ENCODE measurements at regions not wholly inside any gene's neighbourhood (a gene's known extent, or its start where the extent isn't known, plus 50 kb on each side); places are given as distances from the start of the nearest gene placed in this dataset.

DNA sequence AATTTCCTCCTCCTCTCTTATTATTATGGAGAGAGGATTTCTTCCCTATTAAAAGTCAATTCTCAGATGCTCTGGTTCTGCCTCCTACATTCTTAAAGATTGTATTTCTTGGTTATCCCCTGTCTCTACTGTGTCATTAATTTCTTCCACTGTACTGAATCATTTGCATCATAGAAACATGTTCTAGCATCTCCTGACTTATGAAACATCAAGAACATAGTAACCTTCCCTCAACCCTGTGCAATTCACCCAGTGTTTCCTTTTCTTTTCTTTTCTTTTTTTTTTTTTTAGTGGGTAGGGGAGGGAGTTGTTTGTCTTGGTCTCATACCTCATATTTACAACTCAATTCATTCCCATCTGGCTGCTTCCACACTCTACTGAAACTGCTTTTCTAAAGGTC, 288.0 kb upstream of the PLET1 start:
- Histone ChIP-seq H3K27ac (ENCODE audit: low read depth in 1 of 3, low read length in 2 of 3) (no peak overlapping the region), H3K4me3 (ENCODE audit: low read depth in 1 of 3, low read length in 3 of 3) (no peak overlapping the region), H3K9me3 (ENCODE audit: control insufficient read depth in 2 of 2, insufficient read depth in 1 of 2, low read depth in 1 of 2, low read length in 1 of 2) (no peaks in the 10 kb centered on the region), H3K4me1 (ENCODE audit: control insufficient read depth in 3 of 3, insufficient read depth in 2 of 3, low read depth in 1 of 3, low read length in 2 of 3) (no peaks in the 10 kb centered on the region), H3K36me3 (ENCODE audit: control insufficient read depth in 3 of 3, insufficient read depth in 2 of 3, low read depth in 1 of 3, low read length in 3 of 3) (no peaks in the 10 kb centered on the region), H3K27me3 (ENCODE audit: control insufficient read depth in 3 of 3, insufficient read depth in 3 of 3, low read length in 3 of 3) (peaks cover 0 to 3% (median 0%) of the 10 kb centered on the region in 3 donors)
- FAIRE-seq = no peak
- no peak for DNase-seq

DNA sequence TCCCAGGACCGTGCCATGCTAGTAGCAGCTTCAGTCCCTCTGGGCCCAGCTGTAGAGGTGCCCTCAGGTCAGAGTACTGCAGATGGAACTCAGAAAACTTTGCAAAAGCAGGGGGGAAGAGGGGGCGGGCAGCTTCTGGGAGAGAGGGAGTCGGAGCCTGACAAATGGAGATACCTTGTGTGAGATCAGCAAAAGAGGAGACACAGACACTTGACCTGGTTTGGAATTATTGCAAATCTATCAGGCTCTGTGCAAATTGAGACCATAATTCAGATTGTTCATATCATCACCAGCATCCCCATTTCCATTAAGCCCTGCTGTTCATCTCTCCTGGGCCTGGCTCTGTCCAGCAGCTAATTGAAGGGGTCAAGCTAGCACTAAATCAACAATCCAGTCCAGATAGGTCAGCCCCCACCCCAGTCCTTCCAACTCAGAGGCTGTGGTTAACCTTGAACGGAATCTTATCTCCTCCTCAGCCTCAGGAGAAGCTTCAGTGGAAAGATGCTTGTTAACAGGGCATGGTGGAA, 292.6 kb upstream of the PLET1 start:
- peaks cover 0 to under 1% (median 0%) of the 10 kb centered on the region in 3 donors for H3K27me3 ChIP-seq (ENCODE audit: control insufficient read depth in 3 of 3, insufficient read depth in 3 of 3, low read length in 3 of 3)
- no peaks in the 10 kb centered on the region for H3K4me1 ChIP-seq (ENCODE audit: control insufficient read depth in 3 of 3, insufficient read depth in 2 of 3, low read depth in 1 of 3, low read length in 2 of 3)
- H3K4me3 ChIP-seq (ENCODE audit: low read depth in 1 of 3, low read length in 3 of 3) = no peak overlapping the region
- 78 to 93% (median 92%) methylated on average over 4 of the region's 4 CpGs for whole genome bisulfite sequencing, 3 donors
- H3K27ac ChIP-seq (ENCODE audit: low read depth in 1 of 3, low read length in 2 of 3) = no peak overlapping the region
- H3K9me3 ChIP-seq (ENCODE audit: control insufficient read depth in 2 of 2, insufficient read depth in 1 of 2, low read depth in 1 of 2, low read length in 1 of 2) = no peaks in the 10 kb centered on the region
- DNase-seq = no peak
- no peak for FAIRE-seq
- no peaks in the 10 kb centered on the region for H3K36me3 ChIP-seq (ENCODE audit: control insufficient read depth in 3 of 3, insufficient read depth in 2 of 3, low read depth in 1 of 3, low read length in 3 of 3)

DNA sequence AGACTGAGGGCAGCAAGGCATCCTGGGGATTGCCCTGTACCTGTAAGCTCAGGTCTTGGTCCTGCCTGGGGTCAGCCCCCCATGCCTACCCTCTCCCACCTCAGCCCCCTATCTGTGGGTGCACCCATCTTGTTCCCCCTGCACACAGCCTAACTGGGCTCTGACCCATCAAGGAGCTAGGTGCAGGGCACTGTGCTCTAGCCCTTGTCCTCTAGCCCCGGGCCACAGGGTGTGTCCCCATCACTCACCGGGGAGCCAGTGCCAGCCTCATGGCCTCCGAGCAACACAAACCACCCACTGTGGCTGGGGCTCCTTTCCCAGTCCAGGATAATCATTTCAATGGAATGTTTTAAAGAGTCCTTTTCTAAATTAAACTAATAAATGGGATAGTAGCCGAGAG, 293.9 kb upstream of the PLET1 start:
- H3K4me1 ChIP-seq (ENCODE audit: control insufficient read depth in 3 of 3, insufficient read depth in 2 of 3, low read depth in 1 of 3, low read length in 2 of 3) = no peaks in the 10 kb centered on the region
- H3K4me3 ChIP-seq (ENCODE audit: low read depth in 1 of 3, low read length in 3 of 3) = no peak overlapping the region
- WGBS, 3 donors = 58 to 81% (median 66%) methylated on average over 4 of the region's 4 CpGs
- DNase-seq = no peak
- H3K27me3 ChIP-seq (ENCODE audit: control insufficient read depth in 3 of 3, insufficient read depth in 3 of 3, low read length in 3 of 3) = no peaks in the 10 kb centered on the region
- H3K27ac ChIP-seq (ENCODE audit: low read depth in 1 of 3, low read length in 2 of 3) = no peak overlapping the region
- H3K9me3 ChIP-seq (ENCODE audit: control insufficient read depth in 2 of 2, insufficient read depth in 1 of 2, low read depth in 1 of 2, low read length in 1 of 2) = no peaks in the 10 kb centered on the region
- H3K36me3 ChIP-seq (ENCODE audit: control insufficient read depth in 3 of 3, insufficient read depth in 2 of 3, low read depth in 1 of 3, low read length in 3 of 3) = no peaks in the 10 kb centered on the region
- no peak for FAIRE-seq

DNA sequence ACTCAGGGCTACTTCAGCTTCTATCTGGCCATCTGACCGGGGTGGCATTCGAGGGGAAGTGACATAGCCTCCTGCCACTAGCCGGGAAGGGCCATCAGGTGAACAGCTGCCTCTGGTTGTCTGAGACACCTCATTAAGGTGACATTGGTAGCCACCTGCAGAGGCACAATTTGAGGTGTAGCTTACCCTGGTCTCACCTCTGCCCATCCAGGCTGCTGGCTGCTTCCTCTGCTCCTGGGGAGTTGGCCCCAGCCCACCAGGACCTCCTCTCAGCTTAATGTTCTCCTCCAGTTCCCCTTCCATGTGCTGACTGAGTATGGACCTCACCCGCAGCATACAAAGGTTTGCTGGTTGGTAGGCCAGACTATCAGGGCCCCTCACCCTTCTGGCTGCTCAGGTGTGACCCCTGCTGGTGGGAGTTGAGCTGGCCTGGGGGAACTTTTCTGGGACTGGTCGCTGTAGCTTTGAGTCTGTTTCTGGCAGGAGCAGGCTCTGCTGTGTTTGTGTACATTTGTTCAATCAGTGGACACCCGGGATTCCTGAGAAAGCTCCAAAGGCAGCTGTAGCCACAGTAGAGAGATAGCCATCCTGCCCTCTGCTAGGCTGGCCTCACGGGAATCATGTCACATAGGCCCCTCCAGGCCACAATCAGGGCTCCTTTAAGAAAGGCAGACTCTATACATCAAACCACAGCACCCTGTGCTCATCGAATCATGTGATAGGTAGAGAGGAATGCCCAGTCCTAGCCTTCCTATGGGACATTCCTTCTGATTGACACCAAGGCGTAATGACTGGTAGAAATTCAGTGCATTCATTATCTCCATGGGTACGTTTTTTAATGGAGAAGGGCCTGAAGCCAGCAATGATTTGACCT, 295.1 kb upstream of the PLET1 start:
- H3K9me3 ChIP-seq (ENCODE audit: control insufficient read depth in 2 of 2, insufficient read depth in 1 of 2, low read depth in 1 of 2, low read length in 1 of 2) = no peaks in the 10 kb centered on the region
- H3K27ac ChIP-seq (ENCODE audit: low read depth in 1 of 3, low read length in 2 of 3) = no peak overlapping the region
- no peaks in the 10 kb centered on the region for H3K36me3 ChIP-seq (ENCODE audit: control insufficient read depth in 3 of 3, insufficient read depth in 2 of 3, low read depth in 1 of 3, low read length in 3 of 3)
- no peak for FAIRE-seq
- 52 to 60% (median 53%) methylated on average over 10 of the region's 10 CpGs for WGBS, 3 donors
- DNase-seq = peak; percentile 57 to 70
- H3K4me1 ChIP-seq (ENCODE audit: control insufficient read depth in 3 of 3, insufficient read depth in 2 of 3, low read depth in 1 of 3, low read length in 2 of 3) = no peaks in the 10 kb centered on the region
- H3K4me3 ChIP-seq (ENCODE audit: low read depth in 1 of 3, low read length in 3 of 3) = no peak overlapping the region
- no peaks in the 10 kb centered on the region for H3K27me3 ChIP-seq (ENCODE audit: control insufficient read depth in 3 of 3, insufficient read depth in 3 of 3, low read length in 3 of 3)

DNA sequence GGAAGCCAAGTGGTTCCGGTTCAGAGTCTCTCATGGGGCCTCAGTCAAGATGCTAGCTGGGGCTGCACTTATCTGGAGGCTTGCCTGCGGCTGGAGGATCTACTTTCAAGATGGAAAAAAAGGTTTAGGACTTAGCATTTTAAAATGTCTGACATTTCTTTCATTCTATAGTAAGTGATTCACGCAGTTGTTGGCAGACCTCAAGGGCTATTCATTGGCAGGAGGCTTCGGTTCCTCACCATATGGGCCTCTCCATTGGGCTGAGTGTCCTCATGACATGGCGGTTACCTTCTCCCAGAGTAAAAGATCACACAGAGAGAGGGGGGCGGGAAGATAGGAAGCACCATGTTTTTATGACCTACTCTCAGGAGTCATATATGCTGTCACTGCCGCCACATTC, 298.0 kb upstream of the PLET1 start:
- Histone ChIP-seq H3K4me3 (ENCODE audit: low read depth in 1 of 3, low read length in 3 of 3) (no peak overlapping the region), H3K36me3 (ENCODE audit: control insufficient read depth in 3 of 3, insufficient read depth in 2 of 3, low read depth in 1 of 3, low read length in 3 of 3) (no peaks in the 10 kb centered on the region), H3K27me3 (ENCODE audit: control insufficient read depth in 3 of 3, insufficient read depth in 3 of 3, low read length in 3 of 3) (no peaks in the 10 kb centered on the region), H3K9me3 (ENCODE audit: control insufficient read depth in 2 of 2, insufficient read depth in 1 of 2, low read depth in 1 of 2, low read length in 1 of 2) (no peaks in the 10 kb centered on the region), H3K27ac (ENCODE audit: low read depth in 1 of 3, low read length in 2 of 3) (no peak overlapping the region), H3K4me1 (ENCODE audit: control insufficient read depth in 3 of 3, insufficient read depth in 2 of 3, low read depth in 1 of 3, low read length in 2 of 3) (no peaks in the 10 kb centered on the region)
- FAIRE-seq = no peak
- no peak for DNase-seq
- 74 to 90% (median 83%) methylated on average over 7 of the region's 7 CpGs for WGBS, 3 donors

DNA sequence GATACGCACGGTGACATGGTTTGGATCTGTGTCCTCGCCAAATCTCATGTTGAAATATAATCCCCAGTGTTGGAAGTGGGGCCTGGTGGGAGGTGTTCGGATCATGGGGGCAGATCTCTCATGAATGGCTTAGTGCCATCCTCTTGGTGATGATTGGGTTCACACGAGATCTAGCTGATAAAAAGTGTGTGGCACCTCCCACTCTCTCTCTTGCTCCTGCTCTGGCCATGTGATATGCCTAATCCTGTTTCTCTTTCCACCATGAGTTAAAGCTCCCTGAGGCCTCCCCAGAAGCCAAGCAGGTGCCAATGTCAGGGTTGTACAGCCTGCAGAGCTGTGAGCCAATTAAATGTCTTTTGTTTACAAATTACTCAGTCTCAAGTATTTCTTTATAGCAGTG, 303.1 kb upstream of the PLET1 start:
- no peaks in the 10 kb centered on the region for H3K9me3 ChIP-seq (ENCODE audit: control insufficient read depth in 2 of 2, insufficient read depth in 1 of 2, low read depth in 1 of 2, low read length in 1 of 2)
- H3K36me3 ChIP-seq (ENCODE audit: control insufficient read depth in 3 of 3, insufficient read depth in 2 of 3, low read depth in 1 of 3, low read length in 3 of 3) = no peaks in the 10 kb centered on the region
- peaks cover 0 to 2% (median 0%) of the 10 kb centered on the region in 3 donors for H3K27me3 ChIP-seq (ENCODE audit: control insufficient read depth in 3 of 3, insufficient read depth in 3 of 3, low read length in 3 of 3)
- FAIRE-seq (no peak), DNase-seq (no peak)
- H3K4me1 ChIP-seq (ENCODE audit: control insufficient read depth in 3 of 3, insufficient read depth in 2 of 3, low read depth in 1 of 3, low read length in 2 of 3) = peaks cover 0 to 3% (median 0%) of the 10 kb centered on the region in 3 donors
- H3K27ac ChIP-seq (ENCODE audit: low read depth in 1 of 3, low read length in 2 of 3) = peak overlapping the region in 1 of 3 donors; percentile 29
- H3K4me3 ChIP-seq (ENCODE audit: low read depth in 1 of 3, low read length in 3 of 3) = no peak overlapping the region
- WGBS, 3 donors = 70 to 79% (median 74%) methylated on average over 5 of the region's 5 CpGs

DNA sequence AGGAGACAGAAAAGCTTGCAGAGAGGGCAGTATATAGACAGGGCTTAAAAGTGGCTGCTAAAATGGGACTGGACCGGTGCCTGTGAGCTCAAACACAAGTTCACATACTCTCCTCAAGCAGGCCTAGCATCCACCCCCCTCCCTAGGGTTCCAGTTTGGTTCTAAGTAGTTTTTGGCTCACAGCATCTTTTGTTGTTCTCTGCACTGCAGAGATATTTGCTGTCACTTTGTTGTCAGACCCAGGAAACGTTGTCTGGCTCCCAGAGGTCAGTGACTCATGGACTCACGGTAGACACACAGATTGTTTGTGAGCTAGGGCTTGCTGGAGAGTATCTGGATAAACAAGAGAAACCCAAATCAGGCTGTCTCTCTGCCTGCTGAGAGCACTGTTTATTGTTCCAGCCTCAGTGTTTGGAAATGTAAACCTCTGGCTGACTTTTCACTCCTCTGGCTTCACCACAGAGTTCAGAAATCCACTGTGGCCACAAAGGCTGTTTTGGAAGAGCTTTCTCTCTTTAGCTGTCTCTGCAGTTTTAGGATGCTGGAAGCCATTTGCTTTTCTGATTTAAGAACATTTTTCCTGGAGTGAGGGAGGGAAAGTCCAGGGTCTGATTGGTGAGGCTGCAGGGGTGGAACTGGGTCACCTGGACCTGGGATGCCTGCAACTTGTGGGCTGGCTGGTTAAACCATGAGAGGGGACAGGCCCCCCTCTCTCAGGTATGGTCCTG, 303.7 kb upstream of the PLET1 start:
- Histone ChIP-seq H3K9me3 (ENCODE audit: control insufficient read depth in 2 of 2, insufficient read depth in 1 of 2, low read depth in 1 of 2, low read length in 1 of 2) (no peaks in the 10 kb centered on the region), H3K36me3 (ENCODE audit: control insufficient read depth in 3 of 3, insufficient read depth in 2 of 3, low read depth in 1 of 3, low read length in 3 of 3) (no peaks in the 10 kb centered on the region), H3K27ac (ENCODE audit: low read depth in 1 of 3, low read length in 2 of 3) (peak overlapping the region in 1 of 3 donors; percentile 82), H3K4me1 (ENCODE audit: control insufficient read depth in 3 of 3, insufficient read depth in 2 of 3, low read depth in 1 of 3, low read length in 2 of 3) (peaks cover 0 to 3% (median 0%) of the 10 kb centered on the region in 3 donors), H3K27me3 (ENCODE audit: control insufficient read depth in 3 of 3, insufficient read depth in 3 of 3, low read length in 3 of 3) (peaks cover 0 to 5% (median 0%) of the 10 kb centered on the region in 3 donors), H3K4me3 (ENCODE audit: low read depth in 1 of 3, low read length in 3 of 3) (no peak overlapping the region)
- WGBS, 3 donors = 31 to 42% (median 40%) methylated on average over 3 of the region's 3 CpGs
- peak; percentile 7 to 23 for DNase-seq
- FAIRE-seq = no peak

DNA sequence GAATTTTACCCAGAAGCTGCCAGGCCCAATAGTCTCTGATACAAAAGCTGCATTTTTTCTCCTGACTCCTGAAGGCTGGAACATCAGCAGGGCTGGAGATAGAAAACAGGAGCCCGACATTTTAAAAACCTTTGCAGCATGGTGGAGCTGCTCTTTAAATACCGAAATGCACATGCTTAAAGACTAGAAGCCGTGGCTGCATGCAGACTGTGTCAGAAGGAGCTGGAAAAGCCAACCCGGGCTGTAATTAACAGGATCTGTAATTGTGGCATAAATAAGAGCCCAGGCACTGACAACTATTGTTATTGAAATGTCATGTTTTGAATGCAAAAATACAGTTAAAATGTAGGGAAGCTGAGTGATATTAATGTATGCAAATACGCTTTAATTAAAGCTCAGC, 304.9 kb upstream of the PLET1 start:
- FAIRE-seq (no peak), DNase-seq (no peak)
- Histone ChIP-seq H3K27ac (ENCODE audit: low read depth in 1 of 3, low read length in 2 of 3) (no peak overlapping the region), H3K36me3 (ENCODE audit: control insufficient read depth in 3 of 3, insufficient read depth in 2 of 3, low read depth in 1 of 3, low read length in 3 of 3) (no peaks in the 10 kb centered on the region), H3K4me1 (ENCODE audit: control insufficient read depth in 3 of 3, insufficient read depth in 2 of 3, low read depth in 1 of 3, low read length in 2 of 3) (peaks cover 0 to 3% (median 0%) of the 10 kb centered on the region in 3 donors), H3K9me3 (ENCODE audit: control insufficient read depth in 2 of 2, insufficient read depth in 1 of 2, low read depth in 1 of 2, low read length in 1 of 2) (no peaks in the 10 kb centered on the region), H3K4me3 (ENCODE audit: low read depth in 1 of 3, low read length in 3 of 3) (no peak overlapping the region), H3K27me3 (ENCODE audit: control insufficient read depth in 3 of 3, insufficient read depth in 3 of 3, low read length in 3 of 3) (peaks cover 0 to 5% (median 0%) of the 10 kb centered on the region in 3 donors)
- 73 to 82% (median 73%) methylated on average over 5 of the region's 5 CpGs for WGBS, 3 donors
